ENCODE measurements at regions not wholly inside any gene's neighbourhood (a gene's known extent, or its start where the extent isn't known, plus 50 kb on each side); places are given as distances from the start of the nearest gene placed in this dataset.

GRCh38 chr3:153731071-153731470 lies 390.1 kb upstream of the ARHGEF26 start:
- TF ChIP-seq CTCF (conservative IDR thresholded peaks at IDR 0.05; ENCODE audit: low read depth, low read length) (no peak), EZH2 (IDR thresholded peaks at IDR 0.05; ENCODE audit: borderline replicate concordance, low read depth, low read length, poor library complexity, severe bottlenecking) (no peak)
